ENCODE measurements at regions not wholly inside any gene's neighbourhood (a gene's known extent, or its start where the extent isn't known, plus 50 kb on each side); places are given as distances from the start of the nearest gene placed in this dataset.

DNA sequence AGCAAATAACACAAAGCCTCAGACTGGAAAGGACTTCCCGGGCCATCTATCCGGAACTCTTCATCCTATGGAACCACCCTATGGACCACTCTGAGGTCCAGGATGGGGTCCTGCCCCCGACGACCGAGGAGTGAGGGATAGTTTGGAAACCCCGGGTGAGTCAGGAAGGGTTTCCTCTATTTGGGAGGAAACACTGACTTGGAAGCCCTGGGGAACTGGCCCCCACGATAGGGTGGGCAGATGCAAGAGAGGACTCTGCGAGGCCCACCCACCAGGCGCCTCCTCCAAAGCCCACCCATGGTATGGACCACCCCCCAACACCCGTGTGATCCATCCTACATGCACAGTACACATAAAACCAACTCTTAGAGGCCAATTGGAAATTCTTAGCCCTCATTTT is 69.4 kb downstream of the CPN2 start:
- TF ChIP-seq RAD21 (IDR thresholded peaks at IDR 0.05; ENCODE audit: low read depth) (no peak), TAF1 (IDR thresholded peaks at IDR 0.05; ENCODE audit: low read depth) (no peak), EP300 (IDR thresholded peaks at IDR 0.05; ENCODE audit: borderline replicate concordance) (no peak), ZBTB7A (IDR thresholded peaks at IDR 0.05; ENCODE audit: low read depth) (no peak)
- TF ChIP-seq, protein P1, sequence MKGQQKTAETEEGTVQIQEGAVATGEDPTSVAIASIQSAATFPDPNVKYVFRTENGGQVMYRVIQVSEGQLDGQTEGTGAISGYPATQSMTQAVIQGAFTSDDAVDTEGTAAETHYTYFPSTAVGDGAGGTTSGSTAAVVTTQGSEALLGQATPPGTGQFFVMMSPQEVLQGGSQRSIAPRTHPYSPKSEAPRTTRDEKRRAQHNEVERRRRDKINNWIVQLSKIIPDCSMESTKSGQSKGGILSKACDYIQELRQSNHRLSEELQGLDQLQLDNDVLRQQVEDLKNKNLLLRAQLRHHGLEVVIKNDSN (IDR thresholded peaks at IDR 0.05), result no peak
